Adipocyte (in vitro differentiated cells): ENCODE measurements at regions not wholly inside any gene's neighbourhood (a gene's known extent, or its start where the extent isn't known, plus 50 kb on each side); places are given as distances from the start of the nearest gene placed in this dataset.

ENCODE experiments used
- DNase-seq: peaks from one replicate; pipeline ENCODE4 v3.0.0-alpha.2; 2015; ENCODE audit warnings: low read depth
- H3K27me3 ChIP-seq: replicated peaks from 2 replicates; pipeline ENCODE4 v1.7.0; 2013; ENCODE audit warnings: mild to moderate bottlenecking, low read length, moderate library complexity; ENCODE audit not compliant: control insufficient read depth, insufficient read depth
- H3K36me3 ChIP-seq: 2 replicates; pipeline ENCODE4 v1.7.0; 2013; ENCODE audit warnings: low read length, mild to moderate bottlenecking, moderate library complexity; ENCODE audit not compliant: control insufficient read depth, insufficient read depth, severe bottlenecking
- H3K4me1 ChIP-seq: 2 replicates; pipeline ENCODE4 v1.7.0; 2013; ENCODE audit warnings: mild to moderate bottlenecking, low read length, moderate library complexity; ENCODE audit not compliant: control insufficient read depth, insufficient read depth
- H3K4me3 ChIP-seq: 2 replicates; pipeline ENCODE4 v1.7.0; 2013; ENCODE audit warnings: mild to moderate bottlenecking, low read length, moderate library complexity
- H3K9ac ChIP-seq: 2 replicates; pipeline ENCODE4 v1.7.0; 2013; ENCODE audit warnings: mild to moderate bottlenecking, low read length, moderate library complexity
- H3K9me3 ChIP-seq: 2 replicates; pipeline ENCODE4 v1.7.0; 2013; ENCODE audit warnings: mild to moderate bottlenecking, low read length, moderate library complexity; ENCODE audit not compliant: control insufficient read depth

DNA sequence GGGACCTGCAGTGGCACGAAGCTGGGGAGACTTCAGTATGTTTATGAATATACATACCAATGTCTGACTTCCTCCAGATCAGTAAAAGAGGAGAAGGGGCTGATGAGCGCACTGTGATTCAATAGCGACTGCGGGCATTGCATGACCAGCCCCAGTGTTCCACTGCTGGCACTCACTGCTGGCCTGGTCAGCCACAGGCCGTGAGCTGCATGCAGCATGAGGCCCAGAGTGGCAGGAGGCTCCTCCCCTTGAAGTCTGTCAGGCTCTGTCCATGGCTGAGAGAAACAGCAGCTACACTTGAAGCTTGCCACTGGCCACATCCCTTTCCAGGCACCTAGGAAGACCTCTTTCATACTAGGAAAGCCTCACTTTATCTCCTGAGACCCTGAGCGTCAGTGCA is 265.9 kb upstream of the CDYL start:
- H3K27me3 ChIP-seq = peaks cover 3% of the 10 kb centered on the region
- H3K4me3 ChIP-seq = no peak overlapping the region
- no peaks in the 10 kb centered on the region for H3K9me3 ChIP-seq
- no peak overlapping the region for H3K9ac ChIP-seq
- H3K36me3 ChIP-seq = no peaks in the 10 kb centered on the region
- H3K4me1 ChIP-seq = no peaks in the 10 kb centered on the region
- DNase-seq = no peak

DNA sequence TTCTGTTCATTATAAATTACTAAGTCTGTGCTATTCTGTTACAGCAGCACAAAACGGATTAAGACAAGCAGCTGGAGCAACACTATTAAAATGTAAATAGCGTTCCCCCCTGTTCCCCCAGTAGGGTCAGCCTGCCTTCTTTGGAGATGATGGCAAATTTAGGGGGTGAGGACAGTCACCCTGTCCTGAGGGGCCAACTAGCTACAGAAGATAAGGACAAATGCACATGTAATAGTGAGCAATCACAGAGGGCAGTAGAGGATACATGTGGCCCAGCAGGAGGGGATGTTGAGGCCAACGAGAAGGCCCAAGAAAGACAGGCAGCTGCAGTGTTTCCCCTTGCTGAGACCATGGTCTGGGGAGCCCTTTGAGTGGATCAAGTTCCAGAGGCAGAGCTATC is 266.7 kb upstream of the CDYL start:
- Histone ChIP-seq H3K9me3 (no peaks in the 10 kb centered on the region), H3K4me1 (no peaks in the 10 kb centered on the region), H3K27me3 (peaks cover 3% of the 10 kb centered on the region), H3K4me3 (no peak overlapping the region), H3K9ac (no peak overlapping the region), H3K36me3 (no peaks in the 10 kb centered on the region)
- no peak for DNase-seq

DNA sequence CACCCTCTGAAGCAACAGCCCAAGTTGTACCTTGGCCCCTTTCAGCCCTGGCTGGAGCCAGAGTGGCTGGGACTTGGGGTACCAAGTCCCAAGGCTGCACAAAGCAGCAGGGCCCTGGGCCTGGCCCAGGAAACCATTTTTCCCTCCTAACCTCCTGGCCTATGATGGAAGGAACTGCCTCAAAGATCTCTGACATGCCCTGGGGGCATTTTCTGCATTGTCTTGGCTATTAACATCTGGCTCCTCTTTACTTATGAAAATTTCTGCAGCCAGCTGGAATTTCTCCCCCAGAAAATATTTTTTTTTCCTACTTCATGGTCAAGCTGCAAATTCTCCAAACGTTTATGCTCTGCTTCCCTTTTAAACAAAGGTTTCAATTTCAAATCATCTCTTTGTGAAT is 269.4 kb upstream of the CDYL start:
- Histone ChIP-seq H3K4me1 (no peaks in the 10 kb centered on the region), H3K36me3 (no peaks in the 10 kb centered on the region), H3K9ac (no peak overlapping the region), H3K9me3 (no peaks in the 10 kb centered on the region), H3K27me3 (peaks cover 3% of the 10 kb centered on the region), H3K4me3 (no peak overlapping the region)
- peak; percentile 54 for DNase-seq

DNA sequence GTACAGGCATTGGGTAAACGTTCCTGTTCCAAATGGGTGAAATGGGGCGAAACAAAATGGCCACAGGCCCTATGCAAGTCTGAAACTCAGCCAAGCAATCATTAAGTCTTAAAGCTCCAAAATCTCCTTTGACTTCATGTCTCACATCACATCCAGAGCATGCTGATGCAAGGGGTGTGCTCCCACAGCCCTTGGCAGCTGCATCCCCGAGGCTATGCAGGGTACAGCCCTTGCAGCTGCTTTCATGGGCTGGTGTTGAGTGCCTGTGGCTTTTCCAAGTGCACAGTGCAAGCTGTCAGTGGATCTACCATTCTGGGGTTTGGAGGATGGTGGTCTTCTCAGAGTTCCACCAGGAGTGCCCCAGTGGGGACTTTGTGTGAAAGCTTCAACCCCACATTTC is 270.0 kb upstream of the CDYL start:
- H3K4me1 ChIP-seq = no peaks in the 10 kb centered on the region
- no peaks in the 10 kb centered on the region for H3K36me3 ChIP-seq
- DNase-seq = peak; percentile 35
- no peak overlapping the region for H3K4me3 ChIP-seq
- no peaks in the 10 kb centered on the region for H3K9me3 ChIP-seq
- no peak overlapping the region for H3K9ac ChIP-seq
- peaks cover 3% of the 10 kb centered on the region for H3K27me3 ChIP-seq

DNA sequence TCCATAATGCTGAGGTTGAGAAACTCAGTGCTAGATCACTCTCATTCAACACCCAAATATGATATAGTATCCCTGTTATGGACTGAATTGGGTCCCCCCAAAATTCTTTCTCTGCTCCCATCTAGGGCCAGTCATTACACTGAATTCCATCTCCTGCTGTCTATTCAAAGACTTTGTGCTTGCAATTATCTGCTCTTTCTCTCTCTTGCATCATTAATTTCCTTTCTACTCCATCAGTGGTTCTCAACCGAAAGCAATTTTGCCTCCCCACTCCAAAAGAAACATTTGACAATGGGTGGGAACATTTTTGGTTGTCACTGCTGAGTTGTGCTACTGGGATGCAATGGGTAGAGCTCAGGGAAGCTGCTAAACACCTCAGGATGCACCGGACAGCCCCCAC is 271.5 kb upstream of the CDYL start:
- Histone ChIP-seq H3K27me3 (no peaks in the 10 kb centered on the region), H3K36me3 (no peaks in the 10 kb centered on the region), H3K4me1 (no peaks in the 10 kb centered on the region), H3K9me3 (no peaks in the 10 kb centered on the region), H3K4me3 (no peak overlapping the region), H3K9ac (no peak overlapping the region)
- peak; percentile 4 for DNase-seq

DNA sequence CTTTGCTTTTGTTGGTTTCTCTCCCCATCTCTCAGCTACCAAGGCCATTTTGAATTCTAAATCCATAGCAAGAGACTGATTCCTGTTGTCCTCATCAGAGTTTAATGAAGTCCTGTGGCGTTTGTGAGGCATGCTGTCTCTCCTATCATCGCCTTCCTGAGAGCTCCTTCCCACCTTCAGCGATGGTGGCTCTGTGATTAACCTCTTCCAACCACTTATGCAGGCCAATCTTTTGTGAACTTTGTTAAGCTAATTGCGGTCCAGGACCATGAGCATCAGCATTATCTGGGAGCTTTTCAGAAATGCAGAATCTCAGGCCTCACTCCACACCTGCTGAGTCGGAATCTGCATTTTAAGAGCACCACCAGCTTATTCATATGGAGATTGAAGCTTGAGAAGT is 272.5 kb upstream of the CDYL start:
- no peaks in the 10 kb centered on the region for H3K36me3 ChIP-seq
- no peak overlapping the region for H3K9ac ChIP-seq
- DNase-seq = no peak
- H3K4me3 ChIP-seq = no peak overlapping the region
- no peaks in the 10 kb centered on the region for H3K4me1 ChIP-seq
- no peaks in the 10 kb centered on the region for H3K9me3 ChIP-seq
- no peaks in the 10 kb centered on the region for H3K27me3 ChIP-seq

DNA sequence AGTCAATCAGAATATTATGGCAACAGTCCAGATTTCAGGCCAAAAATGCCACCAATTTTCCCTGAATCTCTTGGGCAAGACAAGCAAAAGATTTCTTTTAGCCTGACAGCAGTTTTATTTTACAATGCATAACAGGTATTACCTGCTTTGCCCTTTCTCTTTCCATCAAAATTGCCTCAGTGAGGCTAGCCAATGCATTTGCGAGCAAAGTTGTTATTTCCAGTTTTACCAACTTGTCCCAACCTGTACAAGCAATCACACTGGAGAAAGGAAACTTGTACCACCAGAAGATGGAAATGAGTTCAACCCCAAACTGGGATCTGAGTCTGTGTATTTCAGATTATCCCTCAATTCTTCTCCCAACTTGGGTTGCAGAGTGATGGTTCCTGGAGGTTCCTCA is 279.9 kb upstream of the CDYL start:
- Histone ChIP-seq H3K4me3 (no peak overlapping the region), H3K36me3 (no peaks in the 10 kb centered on the region), H3K27me3 (no peaks in the 10 kb centered on the region), H3K9ac (no peak overlapping the region), H3K9me3 (no peaks in the 10 kb centered on the region), H3K4me1 (no peaks in the 10 kb centered on the region)
- DNase-seq = no peak

DNA sequence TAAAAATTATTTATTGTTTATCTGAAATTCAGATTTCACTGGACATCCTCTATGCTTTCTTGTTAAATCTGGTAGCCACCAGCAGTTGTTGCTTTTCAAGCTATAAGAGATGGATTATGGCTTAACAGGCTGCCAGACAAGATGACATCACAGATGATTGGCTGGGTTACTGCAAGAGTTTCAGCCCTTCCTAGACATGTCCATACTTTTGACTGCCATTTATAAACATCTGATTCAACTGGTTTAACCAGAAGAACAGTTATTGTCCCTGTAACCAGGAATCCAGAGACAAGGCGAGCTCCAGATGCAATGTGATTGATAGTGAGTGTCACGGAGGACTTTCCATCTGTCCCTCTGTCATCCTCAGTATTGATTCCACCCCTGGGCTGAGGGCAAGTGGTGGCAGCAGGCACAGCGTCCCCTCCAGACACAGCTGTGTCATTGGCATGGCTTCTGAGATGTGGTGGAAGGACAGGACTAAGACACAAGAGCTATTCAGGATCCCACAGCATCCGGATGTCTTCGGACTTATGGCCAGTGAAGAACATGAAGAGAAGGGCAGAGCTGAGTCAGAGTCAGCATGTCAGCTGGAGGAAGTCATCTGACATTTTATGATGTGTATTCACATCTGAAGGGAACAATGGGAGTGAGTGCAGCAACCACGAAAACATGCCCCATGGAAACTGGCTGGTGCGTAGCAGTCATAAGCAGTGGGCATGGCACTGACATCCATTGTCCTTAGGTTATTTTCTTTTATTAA is 284.5 kb upstream of the CDYL start:
- H3K9ac ChIP-seq = no peak overlapping the region
- H3K4me1 ChIP-seq = no peaks in the 10 kb centered on the region
- no peaks in the 10 kb centered on the region for H3K36me3 ChIP-seq
- H3K27me3 ChIP-seq = no peaks in the 10 kb centered on the region
- DNase-seq = no peak
- peaks cover 25% of the 10 kb centered on the region for H3K9me3 ChIP-seq
- H3K4me3 ChIP-seq = no peak overlapping the region

DNA sequence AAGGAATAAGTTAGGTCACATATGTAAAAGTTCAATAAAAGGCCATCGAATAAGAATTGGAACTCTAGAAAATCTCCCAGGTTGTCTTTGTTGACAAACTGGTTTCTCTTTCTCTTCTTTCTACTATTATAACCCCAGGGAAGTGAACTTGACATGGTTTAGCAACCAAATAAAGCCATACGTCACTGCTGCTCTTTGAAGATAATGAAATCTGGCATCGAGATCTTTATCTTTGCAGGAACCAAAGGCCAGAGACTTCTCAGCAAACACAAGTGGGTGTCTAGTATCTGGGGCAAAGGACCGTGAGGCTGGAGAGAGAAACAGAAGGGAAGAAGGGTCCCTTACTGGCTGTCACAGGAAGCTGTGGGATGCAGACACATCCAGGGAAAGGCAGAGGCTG is 286.7 kb upstream of the CDYL start:
- DNase-seq = peak; percentile 35
- no peak overlapping the region for H3K9ac ChIP-seq
- H3K4me3 ChIP-seq = no peak overlapping the region
- H3K27me3 ChIP-seq = peaks cover 4% of the 10 kb centered on the region
- peaks cover 25% of the 10 kb centered on the region for H3K9me3 ChIP-seq
- no peaks in the 10 kb centered on the region for H3K4me1 ChIP-seq
- H3K36me3 ChIP-seq = no peaks in the 10 kb centered on the region

DNA sequence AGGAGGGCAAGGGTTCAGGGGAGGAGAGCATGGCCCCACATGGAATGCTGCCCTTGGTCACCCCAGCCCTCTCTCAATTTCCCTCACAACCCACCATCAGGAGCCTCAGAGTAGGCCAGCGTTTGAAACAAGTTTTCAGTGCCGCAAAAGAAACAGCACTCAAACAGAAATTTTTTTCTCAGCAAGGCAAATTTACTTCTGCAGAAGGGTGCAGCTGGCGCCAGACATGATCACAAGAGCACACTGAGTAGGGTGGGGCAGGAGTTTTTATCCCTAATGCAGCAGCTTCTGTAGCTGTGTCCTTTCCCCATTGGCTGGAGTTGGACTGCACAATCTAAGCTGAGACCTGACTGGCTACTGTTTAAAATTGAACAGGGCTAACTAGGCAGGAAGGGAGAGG is 287.8 kb upstream of the CDYL start:
- no peak overlapping the region for H3K4me3 ChIP-seq
- H3K9me3 ChIP-seq = peaks cover 25% of the 10 kb centered on the region
- H3K27me3 ChIP-seq = peaks cover 4% of the 10 kb centered on the region
- no peaks in the 10 kb centered on the region for H3K4me1 ChIP-seq
- no peak overlapping the region for H3K9ac ChIP-seq
- no peak for DNase-seq
- H3K36me3 ChIP-seq = no peaks in the 10 kb centered on the region

DNA sequence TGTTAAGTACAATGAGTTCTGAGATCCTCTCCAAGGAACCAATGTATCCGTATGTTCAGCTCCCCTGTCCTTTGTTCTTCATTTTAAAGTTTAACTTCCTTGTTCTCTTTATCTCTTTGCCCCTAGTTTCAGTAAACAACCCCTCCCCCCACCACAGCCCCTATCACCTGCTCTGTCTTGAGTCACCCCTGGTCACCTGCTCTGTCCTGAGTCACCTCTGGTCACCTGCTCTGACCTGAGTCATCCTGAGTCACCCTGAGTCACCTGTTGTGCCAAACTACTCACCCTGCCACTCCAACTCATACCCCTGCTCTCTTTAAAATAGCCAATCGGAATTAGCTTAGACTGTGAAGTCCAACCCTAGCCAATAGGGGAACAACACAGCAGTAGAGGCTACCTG is 288.7 kb upstream of the CDYL start:
- H3K36me3 ChIP-seq = no peaks in the 10 kb centered on the region
- H3K4me1 ChIP-seq = no peaks in the 10 kb centered on the region
- no peak overlapping the region for H3K4me3 ChIP-seq
- DNase-seq = no peak
- no peak overlapping the region for H3K9ac ChIP-seq
- peaks cover 4% of the 10 kb centered on the region for H3K27me3 ChIP-seq
- H3K9me3 ChIP-seq = peaks cover 25% of the 10 kb centered on the region
